ENCODE measurements at regions not wholly inside any gene's neighbourhood (a gene's known extent, or its start where the extent isn't known, plus 50 kb on each side); places are given as distances from the start of the nearest gene placed in this dataset.

DNA sequence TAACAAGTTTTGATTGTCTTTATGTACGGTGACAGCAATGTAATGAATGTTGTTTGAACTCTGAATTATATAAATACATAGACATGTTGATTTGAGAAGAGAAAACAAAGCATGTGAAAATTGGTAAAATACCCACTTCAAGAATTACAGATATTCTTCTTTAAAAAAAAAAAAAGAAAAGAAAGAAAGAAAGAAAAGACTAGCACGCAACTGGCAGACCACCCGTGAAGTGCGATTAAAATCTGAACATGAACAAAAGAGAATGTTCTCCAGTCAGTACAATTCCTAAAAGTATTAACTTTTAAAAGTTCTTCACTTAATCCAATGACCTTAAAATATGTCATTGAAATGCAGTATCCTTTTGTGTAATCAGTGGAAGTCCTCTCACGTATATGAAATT, 434.9 kb downstream of the TFAP2A start:
- Histone ChIP-seq H3K27ac (no peak overlapping the region), H3K4me1 (no peaks in the 10 kb centered on the region), H3K36me3 (no peaks in the 10 kb centered on the region), H3K9me3 (replicated peaks) (no peaks in the 10 kb centered on the region), H3K27me3 (no peaks in the 10 kb centered on the region), H3K4me3 (no peak overlapping the region)
- no peak for DNase-seq

DNA sequence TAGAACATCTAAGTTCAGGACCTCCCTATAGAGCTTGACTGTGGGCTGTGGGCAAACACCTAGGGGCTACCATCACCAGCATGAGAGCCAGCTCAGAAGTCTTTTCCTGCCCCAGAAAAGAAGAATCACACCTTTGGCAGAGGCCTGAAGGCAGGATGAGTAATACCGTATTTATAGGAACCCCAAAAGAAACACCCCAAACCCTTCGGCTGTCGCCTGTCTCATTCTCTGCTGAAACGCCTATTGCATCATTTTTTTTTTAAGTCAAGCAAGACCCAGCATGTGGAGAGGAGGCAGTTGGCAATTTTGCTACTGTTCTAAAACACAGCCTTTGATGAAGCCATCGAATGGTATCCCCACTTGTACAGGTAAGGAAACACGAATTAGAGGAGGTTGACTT, 436.4 kb downstream of the TFAP2A start:
- no peak overlapping the region for H3K27ac ChIP-seq
- H3K4me1 ChIP-seq: no peaks in the 10 kb centered on the region
- no peaks in the 10 kb centered on the region for H3K27me3 ChIP-seq
- no peak for DNase-seq
- no peaks in the 10 kb centered on the region for H3K9me3 ChIP-seq (replicated peaks)
- H3K36me3 ChIP-seq: no peaks in the 10 kb centered on the region
- no peak overlapping the region for H3K4me3 ChIP-seq

DNA sequence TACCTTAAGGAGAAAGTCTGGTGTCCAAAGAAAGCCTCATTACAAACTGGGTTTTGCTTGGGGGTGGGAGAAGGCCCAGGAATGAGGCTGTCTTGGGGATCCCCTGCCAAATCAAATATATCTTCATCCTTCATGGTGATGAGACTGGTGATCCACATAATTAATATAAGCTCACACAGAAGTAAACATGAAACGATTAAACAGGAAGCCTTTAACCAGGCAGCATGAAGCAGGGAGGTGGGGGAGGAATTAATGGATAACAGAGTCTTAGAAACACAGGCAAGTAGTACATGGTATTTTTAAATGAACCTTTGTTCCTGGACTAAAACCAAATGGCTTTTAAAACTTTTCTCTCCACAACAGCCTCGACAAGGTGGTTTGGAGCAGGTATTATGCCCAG, 437.5 kb downstream of the TFAP2A start:
- no peaks in the 10 kb centered on the region for H3K27me3 ChIP-seq
- no peaks in the 10 kb centered on the region for H3K9me3 ChIP-seq (replicated peaks)
- no peaks in the 10 kb centered on the region for H3K36me3 ChIP-seq
- DNase-seq: no peak
- H3K27ac ChIP-seq: no peak overlapping the region
- no peak overlapping the region for H3K4me3 ChIP-seq
- no peaks in the 10 kb centered on the region for H3K4me1 ChIP-seq

DNA sequence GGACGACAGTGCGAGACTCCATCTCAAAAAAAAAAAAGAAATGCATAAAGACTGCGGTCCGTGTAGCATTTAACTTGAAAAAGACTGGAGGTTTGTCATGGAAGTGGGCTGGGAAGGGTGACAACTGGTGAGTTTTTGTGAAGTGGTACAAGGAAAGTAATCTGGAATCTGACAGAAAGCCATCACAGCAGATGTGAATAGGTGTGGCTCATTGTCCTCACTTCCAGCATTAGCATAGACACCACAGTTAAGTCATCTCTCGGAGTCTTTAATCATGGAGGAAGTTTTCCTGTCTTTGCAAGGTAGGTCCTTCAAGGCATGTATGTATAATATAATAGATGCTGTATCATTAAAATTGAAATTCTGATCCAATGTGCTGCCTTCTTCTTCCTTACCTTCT, 453.2 kb downstream of the TFAP2A start:
- Histone ChIP-seq H3K9me3 (replicated peaks) (no peaks in the 10 kb centered on the region), H3K36me3 (no peaks in the 10 kb centered on the region), H3K27me3 (no peaks in the 10 kb centered on the region), H3K27ac (no peak overlapping the region), H3K4me1 (no peaks in the 10 kb centered on the region), H3K4me3 (no peak overlapping the region)
- no peak for DNase-seq

DNA sequence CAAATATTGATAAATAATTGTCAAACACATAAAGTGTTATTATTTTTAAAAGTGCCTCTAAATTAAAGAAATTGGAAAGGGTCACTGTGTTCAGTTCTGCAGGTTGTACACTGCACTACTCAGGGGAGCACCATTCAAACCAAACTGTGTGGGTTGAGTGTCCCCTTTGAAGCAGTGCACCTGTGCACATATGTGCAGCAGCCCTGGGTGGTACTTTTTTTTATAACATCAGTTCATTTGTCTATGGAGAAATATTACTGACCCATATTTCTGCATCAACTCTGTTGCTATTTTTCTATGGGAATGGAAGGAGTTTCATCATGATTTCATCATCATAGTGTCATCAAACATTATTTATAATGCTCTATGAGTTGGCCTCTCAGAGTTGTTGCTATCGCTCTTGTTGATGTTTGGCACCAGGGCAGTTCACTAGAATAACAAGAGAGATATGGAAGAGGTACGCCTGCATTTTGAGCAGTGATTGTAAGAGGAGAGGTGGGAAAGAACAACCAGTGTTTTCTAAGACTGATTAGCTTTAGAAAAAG, 457.6 kb downstream of the TFAP2A start:
- no peaks in the 10 kb centered on the region for H3K27me3 ChIP-seq
- H3K9me3 ChIP-seq (replicated peaks): no peaks in the 10 kb centered on the region
- H3K4me1 ChIP-seq: no peaks in the 10 kb centered on the region
- H3K36me3 ChIP-seq: no peaks in the 10 kb centered on the region
- no peak overlapping the region for H3K4me3 ChIP-seq
- H3K27ac ChIP-seq: no peak overlapping the region
- DNase-seq: no peak

DNA sequence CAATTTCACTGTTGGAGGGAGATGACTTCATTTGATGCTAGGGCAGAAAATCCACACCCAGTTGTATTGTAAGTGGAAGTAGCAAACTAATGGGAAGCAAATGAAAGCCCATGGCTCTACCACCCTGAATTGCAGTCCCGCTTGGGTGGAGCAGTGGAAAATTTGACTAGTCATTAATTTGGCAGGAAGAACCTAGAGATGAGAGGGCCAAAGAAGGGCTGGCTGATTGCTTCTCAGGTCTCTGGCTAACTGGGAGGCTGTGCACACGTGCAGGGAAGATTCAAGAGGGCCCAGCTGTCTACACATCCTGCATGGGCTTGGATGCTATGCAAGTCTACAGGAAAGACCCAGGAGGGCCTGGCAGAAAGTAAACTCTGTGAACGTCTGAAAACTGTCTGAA, 466.2 kb downstream of the TFAP2A start:
- no peak overlapping the region for H3K27ac ChIP-seq
- no peak for DNase-seq
- no peaks in the 10 kb centered on the region for H3K4me1 ChIP-seq
- no peaks in the 10 kb centered on the region for H3K9me3 ChIP-seq (replicated peaks)
- no peaks in the 10 kb centered on the region for H3K27me3 ChIP-seq
- H3K4me3 ChIP-seq: no peak overlapping the region
- no peaks in the 10 kb centered on the region for H3K36me3 ChIP-seq

DNA sequence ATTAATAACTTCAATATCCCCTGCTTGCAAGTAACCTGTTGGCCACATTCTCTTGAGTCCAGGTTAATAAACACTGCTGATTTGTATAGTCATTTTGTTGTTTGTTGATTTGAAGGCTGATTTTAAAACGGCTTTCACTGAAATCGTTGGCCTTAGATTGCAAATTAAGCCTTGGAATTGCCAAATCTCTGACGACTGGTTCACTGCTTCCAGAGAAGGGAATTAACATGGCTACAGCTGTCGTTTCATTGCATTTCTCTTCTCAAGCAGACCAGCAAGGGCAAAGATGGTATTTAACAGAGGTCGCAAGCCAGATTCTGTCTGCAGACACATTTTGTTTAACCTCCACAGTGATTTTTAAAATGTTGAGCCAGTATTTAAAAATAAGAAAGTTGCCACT, 470.9 kb downstream of the TFAP2A start:
- Histone ChIP-seq H3K4me3 (no peak overlapping the region), H3K27me3 (no peaks in the 10 kb centered on the region), H3K4me1 (no peaks in the 10 kb centered on the region), H3K27ac (no peak overlapping the region), H3K9me3 (replicated peaks) (no peaks in the 10 kb centered on the region), H3K36me3 (no peaks in the 10 kb centered on the region)
- no peak for DNase-seq

DNA sequence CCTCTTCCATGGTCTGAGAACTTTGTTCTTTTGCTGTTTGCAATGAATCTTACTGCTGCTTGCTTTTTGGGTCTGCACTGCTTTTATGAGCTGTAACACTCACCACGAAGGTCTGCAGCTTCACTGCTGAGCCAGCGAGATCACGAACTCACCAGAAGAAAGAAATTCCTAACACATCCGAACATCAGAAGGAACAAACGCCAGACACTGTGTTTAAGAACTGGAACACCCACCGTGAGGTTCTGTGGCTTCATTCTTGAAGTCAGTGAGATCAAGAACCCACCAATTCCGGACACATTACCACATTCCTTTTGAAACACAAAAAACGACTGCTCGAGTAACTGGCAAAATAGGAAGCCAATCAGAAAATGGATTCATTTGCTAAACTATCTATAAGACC, 471.8 kb downstream of the TFAP2A start:
- Histone ChIP-seq H3K4me3 (no peak overlapping the region), H3K9me3 (replicated peaks) (no peaks in the 10 kb centered on the region), H3K4me1 (no peaks in the 10 kb centered on the region), H3K27ac (no peak overlapping the region), H3K27me3 (no peaks in the 10 kb centered on the region), H3K36me3 (no peaks in the 10 kb centered on the region)
- DNase-seq: no peak

DNA sequence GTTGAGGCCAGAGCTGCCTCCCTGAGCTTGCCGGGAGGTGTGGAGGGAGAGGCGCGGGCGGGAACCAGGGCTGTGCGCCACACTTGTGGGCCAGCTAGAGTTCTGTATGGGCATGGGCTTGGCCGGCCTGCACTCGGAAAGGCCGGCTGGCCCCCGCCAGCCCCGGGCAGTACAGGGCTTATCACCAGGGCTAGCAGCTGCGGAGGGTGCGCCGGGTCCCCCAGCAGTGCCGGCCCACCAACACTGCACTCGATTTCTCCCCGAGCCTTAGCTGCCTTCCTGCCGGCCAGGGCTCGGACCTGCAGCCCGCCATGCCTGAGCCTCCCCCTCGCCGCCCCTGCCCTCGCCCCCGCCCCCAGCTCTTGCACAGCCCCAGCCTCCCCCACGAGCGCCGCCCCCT, 472.7 kb downstream of the TFAP2A start:
- Histone ChIP-seq H3K27ac (no peak overlapping the region), H3K27me3 (no peaks in the 10 kb centered on the region), H3K36me3 (no peaks in the 10 kb centered on the region), H3K9me3 (replicated peaks) (no peaks in the 10 kb centered on the region), H3K4me1 (no peaks in the 10 kb centered on the region), H3K4me3 (no peak overlapping the region)
- no peak for DNase-seq

DNA sequence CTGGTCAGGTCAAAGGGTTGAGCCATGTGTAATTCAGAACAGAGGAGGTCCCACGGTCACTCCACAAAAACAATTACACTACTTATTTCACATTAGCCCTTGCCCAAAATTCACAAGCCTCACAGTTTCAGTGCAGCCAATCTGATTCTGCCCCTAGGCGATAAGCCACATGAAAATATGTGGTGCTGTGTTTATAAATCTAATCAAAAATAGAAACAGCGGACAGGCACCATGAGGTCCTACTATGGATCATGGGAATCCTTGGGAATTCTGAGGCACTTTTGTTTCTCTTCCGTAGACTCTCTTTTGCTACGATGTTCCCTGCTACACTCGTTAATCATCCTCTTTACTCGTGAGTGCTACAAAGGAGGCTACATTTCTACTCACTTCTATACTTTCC, 476.1 kb downstream of the TFAP2A start:
- Histone ChIP-seq H3K9me3 (replicated peaks) (no peaks in the 10 kb centered on the region), H3K4me1 (no peaks in the 10 kb centered on the region), H3K27me3 (no peaks in the 10 kb centered on the region), H3K27ac (no peak overlapping the region), H3K36me3 (no peaks in the 10 kb centered on the region), H3K4me3 (no peak overlapping the region)
- DNase-seq: no peak

DNA sequence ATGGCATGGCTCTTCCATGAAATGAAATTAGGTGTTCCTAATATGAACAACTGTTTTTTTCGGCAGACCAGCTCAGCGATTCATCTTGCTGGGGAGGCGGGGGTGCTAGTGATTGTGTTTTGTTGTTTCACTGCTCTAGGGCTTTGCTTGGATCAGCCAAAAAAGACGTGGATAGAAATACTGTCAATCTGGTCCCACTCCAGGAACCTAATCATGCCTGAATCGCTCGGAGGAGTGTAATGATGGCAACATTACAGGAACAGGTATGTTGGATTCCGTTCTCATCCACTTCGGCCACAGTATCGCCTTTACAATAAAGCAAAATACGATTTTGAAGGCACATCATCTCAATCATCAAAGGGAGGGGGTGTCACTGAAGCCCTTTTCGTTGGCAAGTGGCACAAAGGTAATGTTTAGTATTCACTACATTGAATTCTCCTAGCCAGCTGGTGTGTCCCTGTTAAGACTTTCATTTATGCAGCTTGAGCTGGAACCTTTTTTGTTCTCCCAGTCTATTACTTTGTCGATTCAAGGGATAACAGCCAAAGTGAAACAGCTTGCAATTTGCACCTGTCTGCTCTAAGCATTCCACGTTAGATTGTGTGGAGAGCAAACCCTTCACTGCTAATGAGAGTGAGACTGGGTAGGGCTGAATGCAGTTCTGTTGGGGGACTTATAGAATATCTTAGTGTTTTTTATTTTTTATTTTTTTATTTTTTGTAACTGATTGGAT, 477.7 kb downstream of the TFAP2A start:
- Histone ChIP-seq H3K4me1 (no peaks in the 10 kb centered on the region), H3K9me3 (replicated peaks) (no peaks in the 10 kb centered on the region), H3K36me3 (no peaks in the 10 kb centered on the region), H3K4me3 (no peak overlapping the region), H3K27me3 (no peaks in the 10 kb centered on the region), H3K27ac (no peak overlapping the region)
- DNase-seq: peak in 1 of 2 experiments; percentile 1

DNA sequence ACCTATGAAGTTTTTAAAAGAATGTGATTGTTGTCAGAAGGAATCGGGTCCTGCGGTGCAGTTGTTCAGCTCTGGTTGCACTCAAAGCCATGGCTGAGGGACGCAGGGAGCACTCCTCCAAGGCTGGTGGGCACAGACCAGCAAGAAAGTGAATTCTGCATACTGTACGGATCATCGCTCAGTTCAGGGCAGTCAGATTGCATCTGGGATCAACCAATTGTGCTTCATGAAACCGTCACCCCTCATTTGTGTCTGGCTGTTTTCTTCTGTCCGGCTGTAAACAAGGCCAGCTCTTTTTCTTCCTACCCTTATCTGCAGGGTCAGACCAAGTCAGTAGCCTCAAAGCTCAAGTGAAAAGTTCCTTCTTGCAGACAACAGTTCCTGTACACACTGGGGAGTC, 478.3 kb downstream of the TFAP2A start:
- DNase-seq: no peak
- H3K4me1 ChIP-seq: no peaks in the 10 kb centered on the region
- no peaks in the 10 kb centered on the region for H3K36me3 ChIP-seq
- no peaks in the 10 kb centered on the region for H3K9me3 ChIP-seq (replicated peaks)
- H3K27me3 ChIP-seq: no peaks in the 10 kb centered on the region
- no peak overlapping the region for H3K4me3 ChIP-seq
- H3K27ac ChIP-seq: no peak overlapping the region

DNA sequence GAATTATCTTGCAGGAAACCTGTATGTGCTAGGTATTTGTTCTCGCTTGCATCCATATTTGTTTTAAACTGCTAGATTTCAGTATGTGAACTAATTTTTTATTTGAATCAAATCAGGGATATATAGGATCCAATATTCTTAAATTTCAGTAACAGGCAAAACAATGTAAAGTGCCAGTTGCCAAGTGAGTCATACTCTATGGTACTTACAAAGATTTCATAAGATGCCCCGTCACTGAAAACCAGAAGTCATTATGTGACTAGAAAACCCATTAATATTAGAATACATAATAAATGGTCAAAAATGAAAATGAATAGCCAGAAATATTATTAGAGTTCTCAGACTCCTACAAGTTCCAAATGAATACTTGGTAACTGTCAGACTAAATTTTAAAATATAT, 481.2 kb downstream of the TFAP2A start:
- Histone ChIP-seq H3K27me3 (no peaks in the 10 kb centered on the region), H3K9me3 (replicated peaks) (no peaks in the 10 kb centered on the region), H3K4me3 (no peak overlapping the region), H3K27ac (no peak overlapping the region), H3K36me3 (no peaks in the 10 kb centered on the region), H3K4me1 (no peaks in the 10 kb centered on the region)
- DNase-seq: no peak

DNA sequence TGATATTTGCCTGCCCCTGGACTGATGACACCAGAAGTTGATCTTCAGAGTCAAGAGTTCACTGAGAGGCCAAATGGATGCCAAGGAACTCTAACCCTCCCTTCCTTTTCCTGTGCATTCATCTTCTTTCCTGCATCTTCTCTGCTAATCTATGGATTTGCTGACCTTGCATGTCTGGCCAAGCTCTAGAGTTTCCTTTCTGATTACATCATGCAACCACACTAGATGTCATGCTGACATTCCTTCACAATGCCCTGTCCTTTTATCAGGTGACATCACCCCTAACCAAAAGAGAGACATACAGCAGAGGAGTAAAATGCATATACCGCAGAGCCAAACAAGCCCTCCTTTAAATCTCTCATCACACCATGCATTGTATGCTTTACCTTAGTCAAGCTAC, 487.6 kb downstream of the TFAP2A start:
- no peak overlapping the region for H3K27ac ChIP-seq
- no peaks in the 10 kb centered on the region for H3K27me3 ChIP-seq
- peak in 1 of 2 experiments; percentile 17 for DNase-seq
- no peaks in the 10 kb centered on the region for H3K36me3 ChIP-seq
- H3K4me1 ChIP-seq: no peaks in the 10 kb centered on the region
- no peaks in the 10 kb centered on the region for H3K9me3 ChIP-seq (replicated peaks)
- no peak overlapping the region for H3K4me3 ChIP-seq

DNA sequence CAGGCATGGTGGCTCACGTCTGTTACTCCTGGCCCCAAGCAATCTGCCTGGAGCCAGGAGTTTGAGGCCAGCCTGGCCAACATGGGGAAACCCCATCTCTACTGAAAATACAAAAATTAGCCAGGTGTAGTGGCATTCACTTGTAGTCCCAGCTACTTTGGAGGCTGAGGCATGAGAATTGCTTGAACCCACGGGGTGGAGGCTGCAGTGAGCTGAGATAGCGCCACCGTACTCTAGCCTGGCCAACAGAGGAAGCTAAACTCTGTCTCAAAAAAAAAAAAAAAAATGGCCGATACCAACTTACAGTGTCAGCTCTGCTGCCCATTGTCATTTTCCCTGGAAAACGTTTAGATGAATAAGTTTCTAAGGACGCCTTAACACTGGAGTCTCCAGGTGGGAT, 489.9 kb downstream of the TFAP2A start:
- H3K36me3 ChIP-seq: no peaks in the 10 kb centered on the region
- no peak overlapping the region for H3K27ac ChIP-seq
- H3K4me3 ChIP-seq: no peak overlapping the region
- no peaks in the 10 kb centered on the region for H3K27me3 ChIP-seq
- H3K9me3 ChIP-seq (replicated peaks): no peaks in the 10 kb centered on the region
- no peaks in the 10 kb centered on the region for H3K4me1 ChIP-seq
- no peak for DNase-seq

DNA sequence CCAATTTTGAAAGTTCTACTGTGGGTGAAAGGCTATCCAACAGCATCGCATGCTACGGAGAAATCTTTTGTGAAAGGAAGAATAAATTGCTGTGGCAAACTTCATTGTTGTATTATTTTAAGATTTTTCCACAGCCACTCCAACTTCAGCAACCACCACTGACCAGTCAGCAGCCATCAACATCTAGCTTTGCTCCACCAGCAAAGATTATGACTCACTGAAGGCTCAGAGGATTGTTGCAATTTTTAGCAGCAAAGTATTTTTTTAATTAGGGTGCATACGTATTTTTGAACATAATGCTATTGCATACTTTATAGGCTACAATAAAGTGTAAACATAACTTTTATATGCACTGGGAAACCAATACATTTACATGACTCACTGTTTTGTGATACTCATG, 493.5 kb downstream of the TFAP2A start:
- Histone ChIP-seq H3K27me3 (no peaks in the 10 kb centered on the region), H3K9me3 (replicated peaks) (no peaks in the 10 kb centered on the region), H3K4me3 (no peak overlapping the region), H3K36me3 (no peaks in the 10 kb centered on the region), H3K27ac (no peak overlapping the region), H3K4me1 (no peaks in the 10 kb centered on the region)
- DNase-seq: no peak
